ENCODE measurements at regions not wholly inside any gene's neighbourhood (a gene's known extent, or its start where the extent isn't known, plus 50 kb on each side); places are given as distances from the start of the nearest gene placed in this dataset.

- ChIA-PET POLR2A (no interaction called here), CTCF (interaction anchor here (1.1 kb wide), 1 partner anchor 182 kb away, joined by 3 read pairs; no protein-coding TSS in a partner anchor)
- peaks cover 10% of the 10 kb centered on the region for H3K27me3 Mint-ChIP-seq (ENCODE audit: low read depth)
- H3K4me3 Mint-ChIP-seq, result no peak overlapping the region
- no peak for ATAC-seq
- H3K9me3 Mint-ChIP-seq, result no peaks in the 10 kb centered on the region
- H3K36me3 Mint-ChIP-seq, result no peaks in the 10 kb centered on the region
- DNase-seq (ENCODE audit: low spot score), result no peak
- TF ChIP-seq PREB (CRISPR knock-in tag; IDR thresholded peaks at IDR 0.05; ENCODE audit: borderline replicate concordance), result no peak
- no peak for TF ChIP-seq IRF1 (CRISPR knock-in tag; IDR thresholded peaks at IDR 0.05)
- no peak for TF ChIP-seq OVOL2 (CRISPR knock-in tag; IDR thresholded peaks at IDR 0.05; ENCODE audit: borderline replicate concordance)
- no peak for TF ChIP-seq PRRX2 (CRISPR knock-in tag; IDR thresholded peaks at IDR 0.05)
- no peak for TF ChIP-seq NR1H2 (CRISPR knock-in tag; IDR thresholded peaks at IDR 0.05)
- no peak for TF ChIP-seq TEAD4 (CRISPR knock-in tag; IDR thresholded peaks at IDR 0.05)
- TF ChIP-seq, protein P1, sequence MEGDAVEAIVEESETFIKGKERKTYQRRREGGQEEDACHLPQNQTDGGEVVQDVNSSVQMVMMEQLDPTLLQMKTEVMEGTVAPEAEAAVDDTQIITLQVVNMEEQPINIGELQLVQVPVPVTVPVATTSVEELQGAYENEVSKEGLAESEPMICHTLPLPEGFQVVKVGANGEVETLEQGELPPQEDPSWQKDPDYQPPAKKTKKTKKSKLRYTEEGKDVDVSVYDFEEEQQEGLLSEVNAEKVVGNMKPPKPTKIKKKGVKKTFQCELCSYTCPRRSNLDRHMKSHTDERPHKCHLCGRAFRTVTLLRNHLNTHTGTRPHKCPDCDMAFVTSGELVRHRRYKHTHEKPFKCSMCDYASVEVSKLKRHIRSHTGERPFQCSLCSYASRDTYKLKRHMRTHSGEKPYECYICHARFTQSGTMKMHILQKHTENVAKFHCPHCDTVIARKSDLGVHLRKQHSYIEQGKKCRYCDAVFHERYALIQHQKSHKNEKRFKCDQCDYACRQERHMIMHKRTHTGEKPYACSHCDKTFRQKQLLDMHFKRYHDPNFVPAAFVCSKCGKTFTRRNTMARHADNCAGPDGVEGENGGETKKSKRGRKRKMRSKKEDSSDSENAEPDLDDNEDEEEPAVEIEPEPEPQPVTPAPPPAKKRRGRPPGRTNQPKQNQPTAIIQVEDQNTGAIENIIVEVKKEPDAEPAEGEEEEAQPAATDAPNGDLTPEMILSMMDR (IDR thresholded peaks at IDR 0.05), result no peak
- H3K27ac Mint-ChIP-seq, result no peak overlapping the region
- 0 out of 2 replicates have a peak, but pooled peaks cover 4% of the 10 kb centered on the region for H3K4me1 Mint-ChIP-seq
These were observed 179.1 kb downstream of the FOXD2 start for GRCh38 chr1:47616906-47617305.

DNA sequence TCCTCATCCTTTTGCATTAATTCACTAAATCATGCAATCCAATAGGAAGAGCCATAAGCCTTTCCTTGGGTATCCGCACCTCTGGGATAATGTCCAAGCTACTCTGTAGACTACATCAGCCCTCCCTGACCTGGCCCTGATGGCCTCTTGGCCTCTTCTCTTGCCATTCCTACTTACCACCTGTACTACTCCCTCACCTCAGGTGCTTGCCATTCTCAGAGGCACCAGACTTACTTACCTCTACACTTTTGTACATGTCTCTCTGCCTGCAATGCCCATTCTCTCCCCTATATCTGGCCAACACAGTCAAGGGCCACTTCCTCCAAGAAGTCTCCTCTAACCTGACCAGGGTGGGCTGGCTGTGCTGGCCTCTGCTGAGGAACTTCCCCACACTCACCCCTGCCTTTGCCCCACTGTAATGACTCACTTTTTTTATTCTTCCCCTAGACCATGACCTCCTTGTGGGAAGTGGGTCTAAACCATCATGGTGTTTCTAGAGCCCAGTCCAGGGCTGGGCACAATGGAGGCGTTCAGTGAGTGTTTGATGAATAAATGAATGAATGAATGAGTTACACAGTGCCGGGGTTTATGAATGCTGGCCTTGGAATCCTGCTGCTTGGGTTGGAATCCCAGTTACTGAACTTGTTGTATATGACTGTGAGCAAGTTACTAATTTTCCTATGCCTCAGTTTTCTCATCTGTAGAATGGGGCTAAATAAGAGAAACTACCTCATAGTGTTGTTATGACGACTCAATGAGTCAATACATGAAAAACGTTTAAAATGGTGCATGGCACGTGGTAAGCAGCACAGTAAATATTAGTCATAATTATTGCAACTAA, 179.8 kb downstream of the FOXD2 start:
- CTCF ChIA-PET, result interaction anchor here (1.4 to 1.6 kb wide), 5 partner anchors 9 to 277 kb away, joined by 3 to 10 read pairs (median 4); no protein-coding TSS in a partner anchor

More for the DNA sequence above, 179.8 kb downstream of the FOXD2 start:
- no peaks in the 10 kb centered on the region for H3K36me3 Mint-ChIP-seq
- DNase-seq (ENCODE audit: low spot score) (no peak), ATAC-seq (no peak)
- no peaks in the 10 kb centered on the region for H3K9me3 Mint-ChIP-seq
- no peak overlapping the region for H3K27ac Mint-ChIP-seq
- 0 out of 2 replicates have a peak, but pooled peaks cover 4% of the 10 kb centered on the region for H3K4me1 Mint-ChIP-seq
- TF ChIP-seq PREB (CRISPR knock-in tag; IDR thresholded peaks at IDR 0.05; ENCODE audit: borderline replicate concordance) (no peak), ZMAT4 (CRISPR knock-in tag; IDR thresholded peaks at IDR 0.05) (no peak), CBFB (CRISPR knock-in tag; IDR thresholded peaks at IDR 0.05; ENCODE audit: low read depth) (no peak), IRF1 (CRISPR knock-in tag; IDR thresholded peaks at IDR 0.05) (no peak), GRHL2 (CRISPR knock-in tag; IDR thresholded peaks at IDR 0.05; ENCODE audit: insufficient replicate concordance, severe bottlenecking) (no peak), HMGA2 (CRISPR knock-in tag; IDR thresholded peaks at IDR 0.05) (no peak)
- TF ChIP-seq, protein P2, sequence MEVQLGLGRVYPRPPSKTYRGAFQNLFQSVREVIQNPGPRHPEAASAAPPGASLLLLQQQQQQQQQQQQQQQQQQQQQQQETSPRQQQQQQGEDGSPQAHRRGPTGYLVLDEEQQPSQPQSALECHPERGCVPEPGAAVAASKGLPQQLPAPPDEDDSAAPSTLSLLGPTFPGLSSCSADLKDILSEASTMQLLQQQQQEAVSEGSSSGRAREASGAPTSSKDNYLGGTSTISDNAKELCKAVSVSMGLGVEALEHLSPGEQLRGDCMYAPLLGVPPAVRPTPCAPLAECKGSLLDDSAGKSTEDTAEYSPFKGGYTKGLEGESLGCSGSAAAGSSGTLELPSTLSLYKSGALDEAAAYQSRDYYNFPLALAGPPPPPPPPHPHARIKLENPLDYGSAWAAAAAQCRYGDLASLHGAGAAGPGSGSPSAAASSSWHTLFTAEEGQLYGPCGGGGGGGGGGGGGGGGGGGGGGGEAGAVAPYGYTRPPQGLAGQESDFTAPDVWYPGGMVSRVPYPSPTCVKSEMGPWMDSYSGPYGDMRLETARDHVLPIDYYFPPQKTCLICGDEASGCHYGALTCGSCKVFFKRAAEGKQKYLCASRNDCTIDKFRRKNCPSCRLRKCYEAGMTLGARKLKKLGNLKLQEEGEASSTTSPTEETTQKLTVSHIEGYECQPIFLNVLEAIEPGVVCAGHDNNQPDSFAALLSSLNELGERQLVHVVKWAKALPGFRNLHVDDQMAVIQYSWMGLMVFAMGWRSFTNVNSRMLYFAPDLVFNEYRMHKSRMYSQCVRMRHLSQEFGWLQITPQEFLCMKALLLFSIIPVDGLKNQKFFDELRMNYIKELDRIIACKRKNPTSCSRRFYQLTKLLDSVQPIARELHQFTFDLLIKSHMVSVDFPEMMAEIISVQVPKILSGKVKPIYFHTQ (CRISPR knock-in tag; IDR thresholded peaks at IDR 0.05), result no peak
- peaks cover 13% of the 10 kb centered on the region for H3K27me3 Mint-ChIP-seq (ENCODE audit: low read depth)
- POLR2A ChIA-PET, result no interaction called here
- H3K4me3 Mint-ChIP-seq, result no peak overlapping the region

All from WTC11 (cell line).